Gastrocnemius medialis (tissue), 4 donors: ENCODE measurements at regions not wholly inside any gene's neighbourhood (a gene's known extent, or its start where the extent isn't known, plus 50 kb on each side); places are given as distances from the start of the nearest gene placed in this dataset.

ENCODE experiments used
- POLR2A ChIP-seq, 2 donors: fragments of 450-650 bp; IDR thresholded peaks; one replicate each; pipeline ENCODE4 v1.6.1; 2017; ENCODE audit warnings: antibody characterized with exemption in 2 of 2, mild to moderate bottlenecking in 2 of 2, moderate library complexity in 2 of 2
- TF ChIP-seq, protein P1 (sequence below), 5 experiments: fragments of 450-650 bp in 3 of 5; fragments of 200-600 bp in 2 of 5; sonication (generic) in 2 of 5; IDR thresholded peaks in 4 of 5; conservative IDR thresholded peaks in 1 of 5; 1 replicate in 4 of 5; 2 replicates in 1 of 5; pipeline ENCODE4 v1.5.1; 2016 to 2019; ENCODE audit warnings: antibody characterized with exemption in 5 of 5, mild to moderate bottlenecking in 3 of 5, moderate library complexity in 3 of 5

DNA sequence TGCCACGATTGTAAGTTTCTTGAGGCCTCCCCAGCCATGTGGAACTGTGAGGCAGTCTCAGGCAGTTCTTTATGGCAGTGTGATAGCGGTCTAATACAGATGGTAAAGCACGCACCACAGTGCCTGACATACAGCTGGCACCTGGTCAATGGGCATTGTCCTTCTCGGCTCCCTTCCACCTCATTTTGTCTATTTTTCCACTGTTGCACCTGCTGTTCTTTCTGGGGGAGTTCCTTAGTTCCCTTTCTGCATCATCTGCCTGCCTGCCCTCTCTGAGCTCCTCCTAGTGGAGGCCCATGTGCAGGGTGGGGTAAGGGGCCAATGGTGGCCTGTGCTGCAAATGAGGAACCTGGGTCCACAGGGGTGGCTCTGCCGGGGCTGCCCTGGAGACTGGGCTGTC is 157.6 kb downstream of the LPIN1 start:
- TF ChIP-seq POLR2A (IDR thresholded peaks at IDR 0.05), result no peak
- TF ChIP-seq, protein P1, sequence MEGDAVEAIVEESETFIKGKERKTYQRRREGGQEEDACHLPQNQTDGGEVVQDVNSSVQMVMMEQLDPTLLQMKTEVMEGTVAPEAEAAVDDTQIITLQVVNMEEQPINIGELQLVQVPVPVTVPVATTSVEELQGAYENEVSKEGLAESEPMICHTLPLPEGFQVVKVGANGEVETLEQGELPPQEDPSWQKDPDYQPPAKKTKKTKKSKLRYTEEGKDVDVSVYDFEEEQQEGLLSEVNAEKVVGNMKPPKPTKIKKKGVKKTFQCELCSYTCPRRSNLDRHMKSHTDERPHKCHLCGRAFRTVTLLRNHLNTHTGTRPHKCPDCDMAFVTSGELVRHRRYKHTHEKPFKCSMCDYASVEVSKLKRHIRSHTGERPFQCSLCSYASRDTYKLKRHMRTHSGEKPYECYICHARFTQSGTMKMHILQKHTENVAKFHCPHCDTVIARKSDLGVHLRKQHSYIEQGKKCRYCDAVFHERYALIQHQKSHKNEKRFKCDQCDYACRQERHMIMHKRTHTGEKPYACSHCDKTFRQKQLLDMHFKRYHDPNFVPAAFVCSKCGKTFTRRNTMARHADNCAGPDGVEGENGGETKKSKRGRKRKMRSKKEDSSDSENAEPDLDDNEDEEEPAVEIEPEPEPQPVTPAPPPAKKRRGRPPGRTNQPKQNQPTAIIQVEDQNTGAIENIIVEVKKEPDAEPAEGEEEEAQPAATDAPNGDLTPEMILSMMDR (IDR thresholded peaks at IDR 0.05 in 4 of 5, conservative IDR thresholded peaks at IDR 0.05 in 1 of 5), result no peak
